Nephron progenitor cell (in vitro differentiated cells): ENCODE measurements at regions not wholly inside any gene's neighbourhood (a gene's known extent, or its start where the extent isn't known, plus 50 kb on each side); places are given as distances from the start of the nearest gene placed in this dataset.

Source experiments
- DNase-seq: peaks from one replicate; pipeline ENCODE4 v3.0.0; 2021
- H3K27ac Mint-ChIP-seq: 2 replicates; pipeline ENCODE4 v1.8.0; 2021; ENCODE audit warnings: mild to moderate bottlenecking, moderate library complexity, mixed read lengths
- H3K27me3 Mint-ChIP-seq: 2 replicates; pipeline ENCODE4 v1.8.0; 2021; ENCODE audit warnings: mild to moderate bottlenecking, low read depth, mixed read lengths; ENCODE audit not compliant: poor library complexity
- H3K36me3 Mint-ChIP-seq: 2 replicates; pipeline ENCODE4 v1.8.0; 2021; ENCODE audit warnings: low read depth, mixed read lengths
- H3K4me1 Mint-ChIP-seq: 2 replicates; pipeline ENCODE4 v1.8.0; 2021; ENCODE audit warnings: mixed read lengths
- H3K4me3 Mint-ChIP-seq: 2 replicates; pipeline ENCODE4 v1.8.0; 2021; ENCODE audit warnings: mild to moderate bottlenecking, moderate library complexity, mixed read lengths
- H3K9me3 Mint-ChIP-seq: 2 replicates; pipeline ENCODE4 v1.8.0; 2021; ENCODE audit warnings: mild to moderate bottlenecking, moderate library complexity, mixed read lengths
- CTCF ChIP-seq: fragments of 200-600 bp; sonication (generic); IDR thresholded peaks from 2 replicates; pipeline ENCODE4 v1.5.0; 2021; ENCODE audit warnings: antibody characterized with exemption

- H3K4me3 Mint-ChIP-seq: no peak overlapping the region
- peaks cover under 1% of the 10 kb centered on the region for H3K9me3 Mint-ChIP-seq
- H3K4me1 Mint-ChIP-seq: no peaks in the 10 kb centered on the region
- no peaks in the 10 kb centered on the region for H3K36me3 Mint-ChIP-seq
- no peak for DNase-seq
- TF ChIP-seq CTCF: no peak
- H3K27ac Mint-ChIP-seq: no peak overlapping the region
- H3K27me3 Mint-ChIP-seq: no peaks in the 10 kb centered on the region
Observed at GRCh38 chr14:49463146-49463545, 123.0 kb downstream of the RPS29 start.

DNA sequence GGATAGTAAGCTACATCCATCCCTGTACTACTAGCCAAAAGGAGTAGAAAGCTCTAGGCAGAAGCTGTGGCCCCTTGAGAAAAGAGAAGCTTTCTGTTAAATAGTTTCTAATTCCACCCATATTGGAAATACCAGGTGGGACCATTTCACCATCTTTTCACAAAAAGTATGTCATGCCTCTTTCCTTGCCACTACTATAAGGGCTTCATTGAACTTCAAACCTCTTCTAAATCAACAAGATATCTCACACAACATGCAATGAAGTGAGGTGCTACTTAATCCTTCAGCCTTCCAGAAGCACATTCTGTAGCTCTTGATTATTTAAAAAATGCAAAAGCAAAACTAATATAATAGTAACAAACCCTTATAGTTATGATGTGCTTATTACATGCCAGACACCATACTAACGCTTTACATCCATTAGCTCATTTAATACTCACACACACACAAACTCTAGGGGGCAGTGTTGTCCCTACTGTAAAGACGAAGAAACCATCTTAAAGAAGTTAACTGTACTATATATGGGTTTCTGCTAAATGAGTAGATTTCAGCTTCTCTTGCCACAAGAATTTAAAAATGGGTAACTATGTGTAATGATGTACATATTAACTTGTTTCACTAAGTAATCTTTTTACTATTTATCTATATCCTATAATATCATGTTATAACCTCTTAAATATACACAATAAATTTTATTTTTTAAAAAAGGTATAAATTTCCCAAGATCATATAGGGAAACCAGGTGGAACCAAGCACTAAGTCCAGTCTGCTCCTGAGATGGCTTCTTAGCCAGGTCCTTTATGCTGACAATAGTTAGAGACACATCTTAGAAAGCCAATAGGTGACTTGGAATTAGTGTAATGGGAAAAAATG, 124.4 kb downstream of the RPS29 start:
- peak; percentile 70 for TF ChIP-seq CTCF
- H3K27ac Mint-ChIP-seq: no peak overlapping the region
- no peaks in the 10 kb centered on the region for H3K36me3 Mint-ChIP-seq
- H3K27me3 Mint-ChIP-seq: no peaks in the 10 kb centered on the region
- no peaks in the 10 kb centered on the region for H3K4me1 Mint-ChIP-seq
- H3K9me3 Mint-ChIP-seq: no peaks in the 10 kb centered on the region
- DNase-seq: peak; percentile 37
- no peak overlapping the region for H3K4me3 Mint-ChIP-seq

DNA sequence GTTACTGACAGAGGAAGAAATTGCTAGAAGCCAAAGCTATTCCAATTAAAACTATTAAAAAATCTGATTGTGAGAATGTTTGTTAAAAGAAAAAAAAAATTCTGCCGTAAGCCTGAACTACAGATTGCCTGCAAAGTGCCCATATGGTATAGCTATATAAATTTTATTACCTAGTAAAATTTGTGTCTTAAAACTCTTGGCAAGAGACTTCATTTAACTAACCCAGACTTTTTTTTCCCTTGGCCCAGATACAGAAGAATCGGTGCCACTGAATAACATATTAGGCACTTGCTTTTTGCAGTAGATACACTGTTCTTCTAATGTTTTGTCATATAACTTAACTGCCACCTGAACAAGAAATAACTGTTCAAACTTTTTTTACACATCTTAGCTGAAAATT, 125.5 kb downstream of the RPS29 start:
- H3K4me3 Mint-ChIP-seq: no peak overlapping the region
- no peaks in the 10 kb centered on the region for H3K36me3 Mint-ChIP-seq
- no peaks in the 10 kb centered on the region for H3K4me1 Mint-ChIP-seq
- no peaks in the 10 kb centered on the region for H3K27me3 Mint-ChIP-seq
- no peak for TF ChIP-seq CTCF
- DNase-seq: no peak
- H3K9me3 Mint-ChIP-seq: no peaks in the 10 kb centered on the region
- H3K27ac Mint-ChIP-seq: no peak overlapping the region

DNA sequence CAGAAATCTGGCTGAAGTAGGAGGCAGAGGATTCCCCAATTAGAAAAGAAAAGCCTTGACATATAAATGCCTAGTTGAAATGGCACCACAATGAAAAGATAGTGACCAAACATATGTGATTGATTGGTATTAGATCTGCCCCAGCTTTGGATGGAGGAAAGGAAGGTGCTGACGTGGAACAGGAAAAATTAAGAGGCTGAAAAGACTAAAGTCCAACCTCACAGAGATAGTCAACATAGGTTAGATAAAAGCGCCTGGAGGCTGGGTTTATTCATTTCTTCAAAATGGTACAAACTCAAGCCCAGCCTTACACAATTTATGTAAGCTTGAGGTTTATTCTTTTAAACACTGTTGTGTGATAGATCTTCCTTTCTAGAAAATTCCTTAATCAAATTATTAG, 129.6 kb downstream of the RPS29 start:
- no peak for TF ChIP-seq CTCF
- Mint-ChIP-seq H3K4me3 (no peak overlapping the region), H3K27ac (no peak overlapping the region), H3K27me3 (no peaks in the 10 kb centered on the region), H3K9me3 (no peaks in the 10 kb centered on the region), H3K36me3 (no peaks in the 10 kb centered on the region), H3K4me1 (no peaks in the 10 kb centered on the region)
- DNase-seq: no peak

GRCh38 chr14:49451938-49452337, 134.2 kb downstream of the RPS29 start:
- H3K4me3 Mint-ChIP-seq: no peak overlapping the region
- no peak for TF ChIP-seq CTCF
- no peaks in the 10 kb centered on the region for H3K27me3 Mint-ChIP-seq
- no peak overlapping the region for H3K27ac Mint-ChIP-seq
- H3K9me3 Mint-ChIP-seq: peaks cover 6% of the 10 kb centered on the region
- no peaks in the 10 kb centered on the region for H3K4me1 Mint-ChIP-seq
- DNase-seq: no peak
- H3K36me3 Mint-ChIP-seq: no peaks in the 10 kb centered on the region

DNA sequence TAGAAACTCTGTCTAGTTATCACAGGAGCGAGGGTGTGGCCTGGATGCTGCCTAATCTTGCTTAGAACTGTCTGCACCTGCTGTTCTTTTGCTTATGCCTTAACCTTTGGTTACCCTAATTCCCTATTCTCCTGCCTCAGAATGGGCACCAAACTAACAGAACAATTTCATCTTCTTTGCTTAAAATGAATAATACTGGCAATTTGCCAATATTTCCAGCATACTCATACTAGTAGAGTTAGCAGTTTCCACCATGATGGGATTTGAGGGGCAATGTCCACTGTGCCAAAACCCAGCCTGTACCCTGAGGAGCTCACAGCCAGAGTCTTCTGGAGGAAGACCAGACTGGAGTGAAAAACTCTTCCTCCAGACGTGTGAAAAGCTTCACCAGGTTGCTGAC, 136.4 kb downstream of the RPS29 start:
- no peaks in the 10 kb centered on the region for H3K36me3 Mint-ChIP-seq
- H3K4me3 Mint-ChIP-seq: no peak overlapping the region
- no peaks in the 10 kb centered on the region for H3K27me3 Mint-ChIP-seq
- H3K4me1 Mint-ChIP-seq: no peaks in the 10 kb centered on the region
- no peak for DNase-seq
- no peak for TF ChIP-seq CTCF
- peaks cover 6% of the 10 kb centered on the region for H3K9me3 Mint-ChIP-seq
- no peak overlapping the region for H3K27ac Mint-ChIP-seq
